ENCODE measurements at regions not wholly inside any gene's neighbourhood (a gene's known extent, or its start where the extent isn't known, plus 50 kb on each side); places are given as distances from the start of the nearest gene placed in this dataset.
"Not testable (repeated sequence)": the region's sequence is repeated elsewhere in the genome, so short reads cannot be mapped to it uniquely, and the experiment has no call there.

- not testable (repeated sequence) for DNase-seq
These were observed 1261.8 kb downstream of the RAPGEF2 start for GRCh38 chr4:160364665-160365064.

- DNase-seq = not testable (repeated sequence)
These were observed 1262.5 kb downstream of the RAPGEF2 start for GRCh38 chr4:160365383-160365782.

GRCh38 chr4:160370046-160370445, 1267.2 kb downstream of the RAPGEF2 start:
- peak; percentile 38 for DNase-seq

- peak; percentile 64 for DNase-seq
These were observed 1268.6 kb downstream of the RAPGEF2 start for GRCh38 chr4:160371446-160371845.

GRCh38 chr4:160372390-160372789, 1269.5 kb downstream of the RAPGEF2 start:
- peak; percentile 30 for DNase-seq

- no peak for DNase-seq
These were observed 1271.0 kb downstream of the RAPGEF2 start for GRCh38 chr4:160373911-160374310.

GRCh38 chr4:160375772-160376452, 1273.0 kb downstream of the RAPGEF2 start:
- peak; percentile 25 for DNase-seq

GRCh38 chr4:160386846-160387245, 1284.0 kb downstream of the RAPGEF2 start:
- peak; percentile 37 for DNase-seq

GRCh38 chr4:160399826-160400225, 1296.9 kb downstream of the RAPGEF2 start:
- DNase-seq = no peak

- no peak for DNase-seq
These were observed 1300.2 kb downstream of the RAPGEF2 start for GRCh38 chr4:160403081-160403480.

- DNase-seq = no peak
These were observed 1303.5 kb downstream of the RAPGEF2 start for GRCh38 chr4:160406263-160406825.

- DNase-seq = no peak
These were observed 1311.6 kb downstream of the RAPGEF2 start for GRCh38 chr4:160414496-160414895.

- peak; percentile 19 for DNase-seq
These were observed 1321.1 kb downstream of the RAPGEF2 start for GRCh38 chr4:160423879-160424451.

GRCh38 chr4:160426233-160426632, 1323.4 kb downstream of the RAPGEF2 start:
- DNase-seq = no peak

- DNase-seq = no peak
These were observed 1348.0 kb downstream of the RAPGEF2 start for GRCh38 chr4:160450876-160451275.

- DNase-seq = not testable (repeated sequence)
These were observed 1379.1 kb downstream of the RAPGEF2 start for GRCh38 chr4:160481696-160482690.

GRCh38 chr4:160485071-160485687, 1382.3 kb downstream of the RAPGEF2 start:
- no peak for DNase-seq

- no peak for DNase-seq
These were observed 1389.3 kb downstream of the RAPGEF2 start for GRCh38 chr4:160492181-160492580.

- no peak for DNase-seq
These were observed 1390.3 kb downstream of the RAPGEF2 start for GRCh38 chr4:160493206-160493605.

- DNase-seq = no peak
These were observed 1392.5 kb downstream of the RAPGEF2 start for GRCh38 chr4:160495356-160495755.

GRCh38 chr4:160498211-160498610, 1395.3 kb downstream of the RAPGEF2 start:
- no peak for DNase-seq

GRCh38 chr4:160505724-160506123, 1402.8 kb downstream of the RAPGEF2 start:
- no peak for DNase-seq
